ENCODE measurements at regions not wholly inside any gene's neighbourhood (a gene's known extent, or its start where the extent isn't known, plus 50 kb on each side); places are given as distances from the start of the nearest gene placed in this dataset.
"Not testable (repeated sequence)": the region's sequence is repeated elsewhere in the genome, so short reads cannot be mapped to it uniquely, and the experiment has no call there.

DNA sequence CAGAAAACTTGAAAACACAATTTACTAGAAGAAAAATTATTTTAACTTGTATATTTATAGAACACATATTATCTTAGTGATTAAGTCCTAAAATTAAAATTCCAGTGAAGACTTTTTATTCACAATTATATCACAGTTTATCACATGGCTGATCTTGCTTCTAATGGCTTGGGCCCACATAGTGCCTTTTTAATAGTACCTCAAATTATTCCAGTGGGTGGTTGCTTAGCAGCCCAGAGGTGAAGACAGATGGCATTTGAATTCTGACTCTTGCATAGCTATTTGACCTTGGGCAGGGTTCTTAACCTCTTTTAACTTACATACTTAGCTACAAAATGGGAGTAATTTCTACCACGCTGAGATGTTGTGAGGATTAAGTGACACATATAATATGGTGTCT lies 214.7 kb upstream of the SGO1 start:
- Mint-ChIP-seq H3K4me1 (no peaks in the 10 kb centered on the region), H3K27ac (no peak overlapping the region), H3K9me3 (ENCODE audit: low read depth) (no peaks in the 10 kb centered on the region), H3K27me3 (no peaks in the 10 kb centered on the region), H3K36me3 (no peaks in the 10 kb centered on the region), H3K4me3 (no peak overlapping the region)
- DNase-seq (no peak), ATAC-seq (no peak)
- CTCF ChIA-PET = no interaction called here

DNA sequence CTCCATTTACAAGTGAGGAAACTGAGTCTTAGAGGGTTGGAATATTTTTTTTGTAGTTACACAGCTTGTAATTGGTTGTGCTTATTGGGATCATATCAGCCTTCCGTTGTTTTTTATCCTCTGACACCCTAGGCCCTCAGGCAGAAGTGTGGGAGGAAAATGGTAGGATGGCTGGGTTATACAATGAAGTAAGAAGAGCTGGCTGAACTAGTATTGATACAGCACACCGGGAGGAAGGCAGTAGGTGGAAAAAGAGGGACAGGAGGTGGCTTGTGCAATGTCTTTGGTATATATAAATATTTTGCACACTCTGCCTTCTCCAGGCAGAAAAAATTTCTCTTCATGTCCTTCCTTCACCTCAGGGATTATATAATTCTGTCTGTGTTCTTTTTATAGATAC lies 214.3 kb upstream of the SGO1 start:
- CTCF ChIA-PET = no interaction called here
- ATAC-seq = no peak
- H3K9me3 Mint-ChIP-seq (ENCODE audit: low read depth) = no peaks in the 10 kb centered on the region

DNA sequence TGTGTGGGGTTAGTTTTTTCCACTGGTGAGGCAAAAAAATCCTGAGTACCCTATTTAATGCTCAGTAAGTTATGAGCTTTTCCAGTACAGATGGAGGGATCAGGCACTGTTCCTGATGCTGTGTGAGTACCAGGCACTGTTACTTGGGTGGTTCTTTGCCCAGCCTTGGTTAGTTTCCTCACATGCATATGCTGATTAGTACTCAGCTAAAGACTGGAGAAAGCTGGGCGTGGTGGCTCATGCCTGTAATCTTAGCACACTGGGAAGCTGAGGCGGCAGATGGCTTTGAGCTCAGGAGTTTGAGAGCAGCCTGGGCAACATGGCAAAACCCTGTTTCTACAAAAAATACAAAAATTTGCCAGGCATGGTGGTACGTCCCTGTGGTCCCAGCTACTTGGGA lies 210.3 kb upstream of the SGO1 start:
- H3K9me3 Mint-ChIP-seq (ENCODE audit: low read depth) = no peaks in the 10 kb centered on the region
- no peak for DNase-seq
- no peak for ATAC-seq
- no peaks in the 10 kb centered on the region for H3K27me3 Mint-ChIP-seq
- CTCF ChIA-PET = no interaction called here
- H3K27ac Mint-ChIP-seq = no peak overlapping the region
- no peak overlapping the region for H3K4me3 Mint-ChIP-seq
- H3K4me1 Mint-ChIP-seq = no peaks in the 10 kb centered on the region
- no peaks in the 10 kb centered on the region for H3K36me3 Mint-ChIP-seq

More for the DNA sequence above, 214.3 kb upstream of the SGO1 start:
- no peaks in the 10 kb centered on the region for H3K4me1 Mint-ChIP-seq
- no peaks in the 10 kb centered on the region for H3K36me3 Mint-ChIP-seq
- no peaks in the 10 kb centered on the region for H3K27me3 Mint-ChIP-seq
- no peak overlapping the region for H3K27ac Mint-ChIP-seq
- no peak overlapping the region for H3K4me3 Mint-ChIP-seq
- no peak for DNase-seq

DNA sequence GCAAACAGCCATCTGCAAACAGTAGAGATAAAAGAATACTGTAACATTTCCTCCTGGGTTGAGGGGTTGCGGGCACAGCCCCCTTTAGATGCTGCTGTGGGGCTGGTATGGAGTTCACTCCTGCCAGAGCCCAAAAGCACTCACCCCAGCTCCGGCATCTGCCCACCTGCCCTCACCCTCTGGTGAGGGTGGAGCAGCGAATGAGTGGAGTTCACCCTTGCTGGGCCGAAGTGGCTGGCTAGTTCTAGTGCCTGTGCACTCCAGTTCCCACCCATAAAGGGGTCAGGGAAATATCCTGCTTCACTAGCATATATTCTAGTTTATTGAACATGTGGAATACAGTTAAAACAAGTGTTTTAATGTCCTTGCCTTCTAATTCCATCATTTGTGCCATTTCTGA lies 209.7 kb upstream of the SGO1 start:
- Mint-ChIP-seq H3K9me3 (ENCODE audit: low read depth) (no peaks in the 10 kb centered on the region), H3K4me1 (no peaks in the 10 kb centered on the region), H3K4me3 (no peak overlapping the region), H3K27ac (no peak overlapping the region), H3K27me3 (no peaks in the 10 kb centered on the region), H3K36me3 (no peaks in the 10 kb centered on the region)
- CTCF ChIA-PET = no interaction called here
- DNase-seq (no peak), ATAC-seq (no peak)

DNA sequence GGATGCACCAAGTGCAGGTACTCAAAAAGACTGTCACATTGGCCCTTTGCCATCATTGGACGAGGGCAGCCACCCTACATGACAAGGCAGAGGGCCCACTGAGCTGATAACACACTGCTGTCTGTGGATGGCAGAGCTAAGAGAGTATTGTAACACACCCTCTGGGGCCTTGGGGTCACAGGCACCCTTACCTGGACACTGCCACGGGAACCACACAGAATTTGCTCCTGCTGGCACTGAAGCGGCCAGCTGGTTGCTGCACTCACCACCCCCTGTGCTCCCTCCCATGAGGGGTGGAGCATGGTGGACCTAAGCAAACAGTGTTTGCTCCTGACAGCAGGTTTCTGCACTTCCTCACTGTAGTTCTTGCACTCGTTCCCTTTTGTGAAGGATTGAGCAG lies 208.2 kb upstream of the SGO1 start:
- Mint-ChIP-seq H3K36me3 (no peaks in the 10 kb centered on the region), H3K9me3 (ENCODE audit: low read depth) (no peaks in the 10 kb centered on the region), H3K4me3 (no peak overlapping the region), H3K27ac (no peak overlapping the region), H3K27me3 (no peaks in the 10 kb centered on the region), H3K4me1 (no peaks in the 10 kb centered on the region)
- CTCF ChIA-PET = no interaction called here
- DNase-seq = no peak
- ATAC-seq = no peak

DNA sequence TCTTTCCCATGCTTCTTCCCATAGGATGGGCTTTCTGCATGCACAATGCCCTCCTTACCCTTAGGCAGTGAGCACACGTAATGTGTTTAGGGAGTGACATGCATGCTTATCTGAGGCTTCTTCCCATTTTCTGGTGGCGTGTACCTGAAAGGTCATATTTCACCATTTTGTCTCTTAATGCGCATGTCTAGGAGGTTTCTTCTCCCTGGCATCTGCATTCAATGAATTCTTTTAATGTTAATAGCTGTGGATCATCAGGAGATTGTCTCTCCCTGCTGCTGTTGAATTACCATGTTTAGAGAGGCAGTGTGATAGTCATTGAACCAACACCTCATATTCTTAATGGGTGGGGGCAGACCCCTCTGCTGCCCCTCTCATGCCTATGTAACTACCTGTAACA lies 205.6 kb upstream of the SGO1 start:
- DNase-seq (no peak), ATAC-seq (no peak)
- Mint-ChIP-seq H3K9me3 (ENCODE audit: low read depth) (no peaks in the 10 kb centered on the region), H3K36me3 (no peaks in the 10 kb centered on the region), H3K27me3 (no peaks in the 10 kb centered on the region), H3K4me1 (no peaks in the 10 kb centered on the region), H3K27ac (no peak overlapping the region), H3K4me3 (no peak overlapping the region)
- CTCF ChIA-PET = no interaction called here

DNA sequence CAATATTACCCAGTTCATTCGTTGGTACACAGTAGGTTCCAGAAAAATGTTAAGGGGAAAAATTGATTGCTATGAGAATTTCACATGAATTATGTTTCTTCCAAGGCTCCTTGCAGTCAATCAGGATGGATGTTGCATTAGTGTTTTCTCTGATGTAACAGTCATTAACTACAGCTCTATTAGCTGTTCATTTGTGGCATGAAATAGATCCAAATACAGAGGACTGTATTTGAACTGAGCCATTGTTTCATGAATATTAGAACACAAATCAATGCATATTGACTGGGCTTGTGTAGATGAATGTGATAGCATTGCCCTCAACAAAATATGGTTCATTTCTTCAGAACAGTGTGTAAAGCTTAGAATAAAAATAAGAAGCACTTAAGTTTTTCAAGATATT lies 203.0 kb upstream of the SGO1 start:
- H3K27ac Mint-ChIP-seq = no peak overlapping the region
- H3K27me3 Mint-ChIP-seq = no peaks in the 10 kb centered on the region
- no peak for DNase-seq
- peaks cover 2% of the 10 kb centered on the region for H3K36me3 Mint-ChIP-seq
- no peak overlapping the region for H3K4me3 Mint-ChIP-seq
- no peak for ATAC-seq
- CTCF ChIA-PET = no interaction called here
- H3K9me3 Mint-ChIP-seq (ENCODE audit: low read depth) = no peaks in the 10 kb centered on the region
- no peaks in the 10 kb centered on the region for H3K4me1 Mint-ChIP-seq

DNA sequence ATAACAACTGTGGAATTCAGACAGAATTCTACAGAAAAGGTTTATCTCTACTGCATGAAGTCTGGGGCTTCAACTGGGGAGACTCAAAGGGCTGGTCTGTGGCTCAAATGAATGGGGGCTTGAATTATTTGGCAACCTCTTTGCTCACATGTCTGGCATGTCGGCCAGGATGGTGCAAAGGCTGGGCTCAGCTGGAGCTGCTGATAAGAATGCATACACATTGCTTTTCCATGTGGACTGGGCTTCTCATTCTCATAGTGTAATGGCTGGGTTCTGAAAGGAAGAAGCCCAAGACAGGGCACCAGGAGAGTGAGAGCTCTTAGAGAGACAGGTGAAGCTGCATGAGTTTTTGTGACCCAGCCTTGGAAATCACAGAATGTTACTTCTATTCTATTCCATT lies 194.3 kb upstream of the SGO1 start:
- Mint-ChIP-seq H3K4me1 (peaks cover 3% of the 10 kb centered on the region), H3K27me3 (no peaks in the 10 kb centered on the region), H3K36me3 (no peaks in the 10 kb centered on the region), H3K27ac (no peak overlapping the region), H3K9me3 (ENCODE audit: low read depth) (no peaks in the 10 kb centered on the region), H3K4me3 (no peak overlapping the region)
- CTCF ChIA-PET = no interaction called here
- DNase-seq = no peak
- ATAC-seq = no peak

DNA sequence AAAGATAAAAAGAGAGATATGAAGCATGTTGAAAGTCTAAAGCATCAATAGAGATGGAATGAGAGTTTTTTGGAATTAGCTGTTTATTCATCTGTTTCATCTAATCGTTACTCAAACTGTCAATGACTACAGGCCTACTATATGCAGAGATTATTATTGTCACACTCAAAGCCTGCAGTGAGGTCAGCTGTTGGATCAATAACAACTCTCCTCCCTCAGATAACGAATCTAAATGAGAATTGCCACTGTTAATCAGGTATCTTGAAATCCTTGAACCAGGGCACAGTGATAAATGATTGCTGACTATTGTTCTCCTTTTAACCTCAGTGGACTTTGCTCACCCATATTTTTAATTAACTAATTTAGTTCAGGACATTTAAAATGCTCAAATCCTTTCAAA lies 192.3 kb upstream of the SGO1 start:
- no peak overlapping the region for H3K27ac Mint-ChIP-seq
- DNase-seq (no peak), ATAC-seq (no peak)
- H3K27me3 Mint-ChIP-seq = no peaks in the 10 kb centered on the region
- H3K9me3 Mint-ChIP-seq (ENCODE audit: low read depth) = no peaks in the 10 kb centered on the region
- CTCF ChIA-PET = no interaction called here
- H3K4me1 Mint-ChIP-seq = peaks cover 4% of the 10 kb centered on the region
- H3K4me3 Mint-ChIP-seq = no peak overlapping the region
- H3K36me3 Mint-ChIP-seq = no peaks in the 10 kb centered on the region

DNA sequence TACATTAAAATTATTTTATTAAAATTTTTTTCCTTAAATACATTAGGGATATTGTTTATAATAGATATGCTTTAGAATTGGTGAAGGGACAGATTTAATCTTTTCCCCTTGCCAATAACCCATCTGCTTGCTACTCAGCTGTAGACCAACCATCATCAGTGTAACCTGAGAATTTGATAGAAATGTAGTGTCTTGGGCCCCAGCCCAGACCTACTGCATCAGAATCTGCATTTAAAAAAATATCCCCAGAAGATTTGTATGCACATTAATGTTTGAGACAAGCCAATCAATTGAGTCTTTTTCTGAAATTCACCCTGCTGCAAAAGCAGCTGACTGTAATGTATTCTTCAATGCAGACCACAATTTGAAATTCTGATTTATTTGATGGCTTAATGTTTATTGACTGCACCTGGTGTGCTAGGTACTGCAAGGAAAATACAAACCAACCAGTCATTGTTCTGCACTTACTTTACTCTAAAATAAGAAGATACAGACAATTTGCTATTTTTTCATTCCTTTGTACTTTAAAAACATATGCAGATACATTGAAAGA lies 190.7 kb upstream of the SGO1 start:
- CTCF ChIA-PET = no interaction called here
- Mint-ChIP-seq H3K4me1 (peaks cover 4% of the 10 kb centered on the region), H3K36me3 (no peaks in the 10 kb centered on the region), H3K27ac (no peak overlapping the region), H3K9me3 (ENCODE audit: low read depth) (no peaks in the 10 kb centered on the region), H3K27me3 (no peaks in the 10 kb centered on the region), H3K4me3 (no peak overlapping the region)
- ATAC-seq = no peak
- no peak for DNase-seq

DNA sequence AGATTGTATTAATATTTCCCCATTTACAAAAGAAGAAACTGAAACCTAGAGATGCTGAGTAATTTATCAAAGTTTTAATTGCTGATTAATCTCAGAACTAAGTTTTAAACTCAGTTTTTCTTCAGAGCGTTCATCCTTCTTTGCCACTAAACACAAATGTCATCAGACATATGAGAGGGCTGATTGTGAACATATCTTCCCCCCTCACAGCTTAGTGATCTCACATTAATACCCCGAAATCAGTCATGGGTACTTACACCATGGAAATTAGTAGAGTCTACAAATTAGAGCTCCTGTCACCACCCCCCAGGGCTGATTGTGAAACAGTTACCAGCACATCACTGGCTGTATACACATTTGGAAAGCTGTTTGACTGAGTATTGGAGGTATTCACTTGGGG lies 189.3 kb upstream of the SGO1 start:
- no peaks in the 10 kb centered on the region for H3K27me3 Mint-ChIP-seq
- ATAC-seq (peak; percentile 47), DNase-seq (no peak)
- no peak overlapping the region for H3K27ac Mint-ChIP-seq
- no peaks in the 10 kb centered on the region for H3K36me3 Mint-ChIP-seq
- CTCF ChIA-PET = no interaction called here
- H3K4me1 Mint-ChIP-seq = peaks cover 5% of the 10 kb centered on the region
- H3K9me3 Mint-ChIP-seq (ENCODE audit: low read depth) = no peaks in the 10 kb centered on the region
- no peak overlapping the region for H3K4me3 Mint-ChIP-seq

DNA sequence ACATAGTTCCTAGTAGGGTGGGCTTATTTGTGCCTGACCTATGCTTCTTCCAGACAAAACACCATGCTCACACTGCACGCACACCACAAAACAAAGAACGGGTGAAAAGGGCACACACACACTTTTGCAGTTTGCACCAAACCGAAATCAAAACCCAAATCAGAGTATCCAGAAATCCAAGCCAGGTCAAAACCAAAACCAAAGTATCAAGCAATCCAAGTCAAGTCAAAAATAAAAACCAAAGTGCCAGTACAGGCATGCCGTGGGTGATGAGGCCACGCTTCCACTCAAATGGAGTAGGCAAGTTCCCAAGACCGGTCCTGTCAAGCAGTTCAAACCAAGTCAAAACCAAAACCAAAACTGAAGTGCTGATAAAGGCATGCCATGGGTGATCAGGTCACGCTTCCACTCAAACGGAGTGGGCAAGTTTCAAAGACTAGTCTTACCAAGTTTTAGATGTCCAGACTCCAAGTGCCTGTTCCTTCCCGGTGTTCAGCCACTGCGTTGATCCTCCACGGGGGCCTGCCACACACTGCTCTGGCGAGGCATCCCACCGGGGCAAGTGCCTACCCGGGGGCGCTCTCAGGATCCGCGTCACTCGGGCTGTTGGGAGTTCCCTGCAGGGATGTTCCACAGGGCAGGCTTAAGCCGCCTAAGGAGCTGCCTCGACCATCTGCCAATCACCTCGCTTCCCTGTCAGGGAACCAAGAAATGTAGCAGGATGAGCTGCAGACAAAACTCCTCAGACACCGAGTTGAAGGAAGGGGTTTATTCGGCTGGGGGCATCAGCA lies 184.5 kb upstream of the SGO1 start:
- DNase-seq; H3K9me3 Mint-ChIP-seq (ENCODE audit: low read depth); CTCF ChIA-PET; H3K4me3 Mint-ChIP-seq; H3K27me3 Mint-ChIP-seq; ATAC-seq; H3K27ac Mint-ChIP-seq; H3K4me1 Mint-ChIP-seq; H3K36me3 Mint-ChIP-seq: not testable (repeated sequence)

DNA sequence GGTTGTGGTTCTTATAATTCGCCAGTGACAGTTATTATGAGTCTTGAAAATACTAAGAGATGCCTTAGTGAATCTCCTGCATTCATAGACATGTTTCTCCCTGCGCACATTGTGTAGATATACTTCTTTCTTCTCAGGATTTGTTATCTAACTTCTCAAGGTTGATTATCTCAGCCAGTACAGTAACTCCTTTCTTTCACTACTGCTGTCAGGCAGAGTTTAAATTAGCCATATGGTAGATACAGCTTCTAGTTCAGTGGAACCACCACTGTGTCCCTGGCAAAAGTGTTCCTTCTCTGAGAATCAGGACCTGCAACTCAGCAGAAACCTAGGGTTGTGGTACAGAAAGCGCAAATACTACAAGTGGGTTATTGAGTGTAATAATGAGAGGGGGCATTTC lies 175.0 kb upstream of the SGO1 start:
- Mint-ChIP-seq H3K4me3 (no peak overlapping the region), H3K27ac (no peak overlapping the region), H3K36me3 (peaks cover 1% of the 10 kb centered on the region), H3K9me3 (ENCODE audit: low read depth) (peaks cover 2% of the 10 kb centered on the region), H3K4me1 (no peaks in the 10 kb centered on the region), H3K27me3 (no peaks in the 10 kb centered on the region)
- ATAC-seq (no peak), DNase-seq (no peak)
- CTCF ChIA-PET = interaction anchor here (0.6 kb wide), 1 partner anchor 1784 kb away, joined by 4 read pairs; no protein-coding TSS in a partner anchor

DNA sequence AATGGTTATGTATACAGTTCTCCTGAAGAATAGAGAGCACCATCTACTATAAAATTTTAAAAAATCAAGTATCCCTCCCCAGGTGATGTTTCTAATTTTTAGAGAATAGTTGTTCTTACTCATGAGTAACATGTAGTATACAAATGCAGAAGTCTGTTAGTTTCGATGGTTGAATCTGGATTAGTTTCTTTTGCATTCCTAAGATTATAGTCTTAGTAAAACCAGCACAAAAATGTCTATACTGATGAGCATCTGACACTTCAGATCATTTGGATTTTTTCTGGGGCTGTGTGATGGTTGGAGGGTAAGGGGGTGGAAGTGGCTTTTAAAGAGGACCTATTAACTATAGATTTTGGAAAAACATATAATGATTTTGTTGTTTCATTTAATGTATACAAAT lies 167.3 kb upstream of the SGO1 start:
- Mint-ChIP-seq H3K4me3 (no peak overlapping the region), H3K27me3 (no peaks in the 10 kb centered on the region), H3K36me3 (no peaks in the 10 kb centered on the region), H3K9me3 (ENCODE audit: low read depth) (peaks cover under 1% of the 10 kb centered on the region), H3K27ac (no peak overlapping the region), H3K4me1 (no peaks in the 10 kb centered on the region)
- CTCF ChIA-PET = no interaction called here
- DNase-seq = no peak
- ATAC-seq = no peak
